GM23338 (cell line): ENCODE measurements at regions not wholly inside any gene's neighbourhood (a gene's known extent, or its start where the extent isn't known, plus 50 kb on each side); places are given as distances from the start of the nearest gene placed in this dataset.

Experiments used
- CTCF ChIP-seq, 2 experiments: fragments of 200-600 bp in 1 of 2; sonication (generic) in 1 of 2; conservative IDR thresholded peaks; 2 replicates each; pipeline versions ENCODE4 v1.5.1 to v1.6.1; 2016 to 2017; ENCODE audit warnings: antibody characterized with exemption in 2 of 2, low read depth in 2 of 2, mild to moderate bottlenecking in 2 of 2, moderate library complexity in 1 of 2
- EZH2phosphoT487 ChIP-seq: fragments of 200-600 bp; sonication (generic); IDR thresholded peaks from one replicate; pipeline ENCODE4 v1.8.1; 2018; ENCODE audit warnings: antibody characterized with exemption; ENCODE audit not compliant: unreplicated experiment
- ZNF331 ChIP-seq: fragments of 250-450 bp; sonication (Bioruptor Pico); IDR thresholded peaks from 2 replicates; pipeline ENCODE4 v1.5.0; 2020; ENCODE audit warnings: low read depth, mild to moderate bottlenecking, moderate library complexity

DNA sequence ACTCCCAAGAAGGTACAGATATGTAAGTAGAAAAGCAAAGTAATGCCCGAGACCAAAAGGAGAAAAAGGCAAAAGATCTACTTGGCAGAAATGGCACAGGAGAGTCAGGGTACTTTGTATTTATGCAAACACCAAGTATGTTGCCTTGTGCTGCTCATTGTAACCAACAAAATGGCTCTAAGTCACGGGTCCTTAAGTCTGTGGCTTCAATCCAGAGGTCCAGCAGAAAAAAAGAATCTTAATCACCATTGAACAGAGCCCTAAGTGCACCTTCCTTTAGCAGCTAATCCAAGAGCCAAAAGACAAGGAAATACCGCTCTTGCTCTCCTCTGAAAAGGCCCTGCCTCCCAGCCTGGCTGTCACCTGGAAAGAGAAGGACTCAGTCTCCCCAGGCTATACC, 324.9 kb upstream of the PPARGC1A start:
- no peak for TF ChIP-seq CTCF (conservative IDR thresholded peaks at IDR 0.05; ENCODE audit: low read depth in 2 of 2)
- TF ChIP-seq EZH2phosphoT487 = no peak
- TF ChIP-seq ZNF331 = no peak
